A673 (cell line): ENCODE measurements at regions not wholly inside any gene's neighbourhood (a gene's known extent, or its start where the extent isn't known, plus 50 kb on each side); places are given as distances from the start of the nearest gene placed in this dataset.
A peak's percentile ranks its signal among the peaks of the same experiment; 100 is the strongest.

ENCODE experiments used
- BruUV-seq: library from RNA; stranded (reverse); fragments of 400-500 nt; replicated peaks from 2 replicates; lab custom pipeline; 2021; lab: Mats Ljungman, UMichigan
- CTCF ChIA-PET: fragments of 300-600 bp; sonication (Branson Sonifier 250); formaldehyde crosslinking; loops from one replicate; lab custom pipeline; 2022; ENCODE audit warnings: antibody characterized with exemption; lab: Charles Lee
- POLR2A ChIA-PET: fragments of 300-600 bp; sonication (Branson Sonifier 250); formaldehyde crosslinking; loops from one replicate; lab custom pipeline; 2022; ENCODE audit warnings: antibody characterized with exemption; ENCODE audit not compliant: low non-redundant PET; lab: Charles Lee
- DNase-seq: peaks from one replicate; pipeline ENCODE4 v3.0.0-alpha.2; 2015; ENCODE audit warnings: low spot score
- H3K27ac ChIP-seq: fragments of 200-600 bp; sonication (generic); 2 replicates; pipeline ENCODE4 v1.5.1; 2016; ENCODE audit warnings: mixed run types, low read depth, mild to moderate bottlenecking, mixed read lengths, antibody characterized with exemption, low read length; ENCODE audit not compliant: poor library complexity, severe bottlenecking
- H3K27me3 ChIP-seq: fragments of 200-600 bp; sonication (generic); replicated peaks from 2 replicates; pipeline ENCODE4 v1.6.1; 2017; ENCODE audit warnings: mixed run types, low read depth, mild to moderate bottlenecking, mixed read lengths, antibody characterized with exemption, low read length; ENCODE audit not compliant: insufficient read depth, poor library complexity
- H3K36me3 ChIP-seq: fragments of 200-600 bp; sonication (generic); 2 replicates; pipeline ENCODE4 v1.6.1; 2016; ENCODE audit warnings: mixed run types, mild to moderate bottlenecking, mixed read lengths, antibody characterized with exemption, low read length; ENCODE audit not compliant: insufficient read depth, poor library complexity, severe bottlenecking
- H3K4me1 ChIP-seq: fragments of 200-600 bp; sonication (generic); 2 replicates; pipeline ENCODE4 v1.6.1; 2017; ENCODE audit warnings: mixed run types, mild to moderate bottlenecking, mixed read lengths, antibody characterized with exemption, low read length; ENCODE audit not compliant: insufficient read depth, poor library complexity, severe bottlenecking
- H3K4me3 ChIP-seq: fragments of 200-600 bp; sonication (generic); 2 replicates; pipeline ENCODE4 v1.5.1; 2016; ENCODE audit warnings: low read depth, mixed run types, mild to moderate bottlenecking, mixed read lengths, low read length; ENCODE audit not compliant: poor library complexity, severe bottlenecking
- H3K9me3 ChIP-seq: fragments of 200-600 bp; sonication (generic); 2 replicates; pipeline ENCODE4 v1.6.1; 2016; ENCODE audit warnings: mixed run types, low read depth, mild to moderate bottlenecking, mixed read lengths, antibody characterized with exemption, low read length; ENCODE audit not compliant: poor library complexity, severe bottlenecking
- EZH2 ChIP-seq: fragments of 200-600 bp; sonication (generic); IDR thresholded peaks from 2 replicates; pipeline ENCODE4 v1.6.1; 2017; ENCODE audit warnings: borderline replicate concordance, low read depth, mild to moderate bottlenecking, mixed read lengths, antibody characterized with exemption, low read length; ENCODE audit not compliant: poor library complexity, severe bottlenecking
- intact Hi-C: fragments of 100-400 bp; cut with micrococcal nuclease; formaldehyde crosslinking; loops from one replicate; pipeline ENCODE4 v1.10.0; 2022; ENCODE audit not compliant: unreplicated experiment
- TF ChIP-seq, protein P1 (sequence below): fragments of 300-800, 200-600 bp; sonication (generic); conservative IDR thresholded peaks from 2 replicates; pipeline ENCODE4 v1.5.1; 2017; ENCODE audit warnings: low read depth, mild to moderate bottlenecking, antibody characterized with exemption, low read length, moderate library complexity, mixed read lengths

GRCh38 chr14:22280497-22281316 lies 308.3 kb downstream of the DAD1 start:
- no peaks in the 10 kb centered on the region for H3K36me3 ChIP-seq
- H3K27ac ChIP-seq: no peak overlapping the region
- CTCF ChIA-PET: no interaction called here
- peaks cover 8% of the 10 kb centered on the region for H3K4me1 ChIP-seq
- no peaks in the 10 kb centered on the region for H3K27me3 ChIP-seq
- intact Hi-C loops: no loop called here
- TF ChIP-seq, protein P1, sequence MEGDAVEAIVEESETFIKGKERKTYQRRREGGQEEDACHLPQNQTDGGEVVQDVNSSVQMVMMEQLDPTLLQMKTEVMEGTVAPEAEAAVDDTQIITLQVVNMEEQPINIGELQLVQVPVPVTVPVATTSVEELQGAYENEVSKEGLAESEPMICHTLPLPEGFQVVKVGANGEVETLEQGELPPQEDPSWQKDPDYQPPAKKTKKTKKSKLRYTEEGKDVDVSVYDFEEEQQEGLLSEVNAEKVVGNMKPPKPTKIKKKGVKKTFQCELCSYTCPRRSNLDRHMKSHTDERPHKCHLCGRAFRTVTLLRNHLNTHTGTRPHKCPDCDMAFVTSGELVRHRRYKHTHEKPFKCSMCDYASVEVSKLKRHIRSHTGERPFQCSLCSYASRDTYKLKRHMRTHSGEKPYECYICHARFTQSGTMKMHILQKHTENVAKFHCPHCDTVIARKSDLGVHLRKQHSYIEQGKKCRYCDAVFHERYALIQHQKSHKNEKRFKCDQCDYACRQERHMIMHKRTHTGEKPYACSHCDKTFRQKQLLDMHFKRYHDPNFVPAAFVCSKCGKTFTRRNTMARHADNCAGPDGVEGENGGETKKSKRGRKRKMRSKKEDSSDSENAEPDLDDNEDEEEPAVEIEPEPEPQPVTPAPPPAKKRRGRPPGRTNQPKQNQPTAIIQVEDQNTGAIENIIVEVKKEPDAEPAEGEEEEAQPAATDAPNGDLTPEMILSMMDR: no peak
- TF ChIP-seq EZH2: no peak
- H3K9me3 ChIP-seq: no peaks in the 10 kb centered on the region
- POLR2A ChIA-PET: interaction anchor here (0.6 kb wide), 1 partner anchor 316 kb away, joined by 3 read pairs; no protein-coding TSS in a partner anchor
- H3K4me3 ChIP-seq: no peak overlapping the region
- BruUV-seq: no TSS peak
- no peak for DNase-seq

DNA sequence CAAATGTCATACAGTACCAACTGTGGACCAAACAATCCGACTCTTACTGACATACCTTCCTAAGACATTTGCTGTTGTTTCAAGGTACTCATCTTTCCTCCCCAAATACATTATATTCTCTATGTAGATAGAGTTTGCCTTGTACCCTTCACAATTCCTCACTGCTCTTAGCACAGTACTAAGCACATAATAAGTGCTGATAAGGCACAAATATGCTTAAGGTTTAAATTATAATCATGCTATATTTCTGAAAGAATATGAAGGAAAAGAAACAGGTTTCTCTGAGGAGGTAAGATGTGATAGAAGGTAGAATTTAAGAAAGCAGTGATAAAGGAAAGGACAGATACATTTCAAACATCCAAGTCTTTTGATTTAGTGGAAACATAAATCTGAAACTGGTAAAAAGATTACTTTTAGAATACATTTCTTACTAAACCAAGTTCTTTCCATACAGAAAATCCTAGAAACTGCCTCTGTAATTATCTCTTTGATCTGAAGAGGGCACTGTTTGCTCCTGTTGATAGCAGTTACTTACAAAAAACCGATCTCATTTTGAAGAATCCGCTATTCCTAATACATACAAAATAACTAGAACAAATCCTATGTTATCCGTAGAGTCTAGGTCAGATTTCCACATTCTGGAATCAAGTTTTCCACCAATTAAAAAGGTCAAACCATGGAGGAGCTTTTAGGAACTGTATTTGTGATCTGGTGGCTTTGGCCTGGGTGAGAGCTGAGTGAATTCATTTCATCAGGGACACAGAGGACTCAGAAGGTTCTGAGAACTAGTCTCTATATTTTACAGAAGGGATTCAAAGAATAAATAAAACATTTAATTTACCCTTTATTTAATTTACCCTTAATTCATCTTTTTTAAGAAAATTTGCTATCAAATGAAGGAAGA lies 311.9 kb downstream of the DAD1 start:
- no peaks in the 10 kb centered on the region for H3K36me3 ChIP-seq
- DNase-seq: peak; percentile 45
- TF ChIP-seq EZH2: no peak
- TF ChIP-seq, protein P1: peak; percentile 80
- ChIA-PET POLR2A (no interaction called here), CTCF (interaction anchor here (1.4 kb wide), 1 partner anchor 98 kb away, joined by 3 read pairs; no protein-coding TSS in a partner anchor)
- no peak overlapping the region for H3K27ac ChIP-seq
- no peaks in the 10 kb centered on the region for H3K4me1 ChIP-seq
- no TSS peak for BruUV-seq
- H3K27me3 ChIP-seq: no peaks in the 10 kb centered on the region
- H3K4me3 ChIP-seq: no peak overlapping the region
- intact Hi-C loops: no loop called here
- no peaks in the 10 kb centered on the region for H3K9me3 ChIP-seq

- DNase-seq: no peak
- ChIA-PET POLR2A (no interaction called here), CTCF (no interaction called here)
- no peak overlapping the region for H3K4me3 ChIP-seq
- H3K9me3 ChIP-seq: no peaks in the 10 kb centered on the region
- no peaks in the 10 kb centered on the region for H3K36me3 ChIP-seq
- intact Hi-C loops: no loop called here
- no peak for TF ChIP-seq EZH2
- TF ChIP-seq, protein P1: no peak
- H3K27ac ChIP-seq: no peak overlapping the region
- no peaks in the 10 kb centered on the region for H3K27me3 ChIP-seq
- no TSS peak for BruUV-seq
- H3K4me1 ChIP-seq: peaks cover 4% of the 10 kb centered on the region
Observed at GRCh38 chr14:22271838-22272799, 316.9 kb downstream of the DAD1 start.
